Suprapubic skin (tissue), 4 donors: ENCODE measurements at regions not wholly inside any gene's neighbourhood (a gene's known extent, or its start where the extent isn't known, plus 50 kb on each side); places are given as distances from the start of the nearest gene placed in this dataset.

ENCODE experiments used
- DNase-seq, 2 donors: peaks; one replicate each; pipeline ENCODE4 v3.0.0-alpha.2; 2019; ENCODE audit warnings: low spot score in 2 of 2
- H3K27ac ChIP-seq: fragments of 200-600 bp; sonication (generic); one replicate; pipeline ENCODE4 v1.5.1; 2019
- H3K27me3 ChIP-seq: fragments of 200-600 bp; sonication (generic); one replicate; pipeline ENCODE4 v1.5.1; 2019
- H3K36me3 ChIP-seq: fragments of 200-600 bp; sonication (generic); one replicate; pipeline ENCODE4 v1.5.1; 2019
- H3K4me1 ChIP-seq: fragments of 200-600 bp; sonication (generic); one replicate; pipeline ENCODE4 v1.5.1; 2019
- H3K4me3 ChIP-seq: fragments of 200-600 bp; sonication (generic); one replicate; pipeline ENCODE4 v1.5.1; 2019; ENCODE audit warnings: mild to moderate bottlenecking
- H3K9me3 ChIP-seq: fragments of 200-600 bp; sonication (generic); one replicate; pipeline ENCODE4 v1.5.1; 2019
- EP300 ChIP-seq: sonication (generic); formaldehyde crosslinking; IDR thresholded peaks from one replicate; pipeline ENCODE4 v1.6.1; 2017; ENCODE audit warnings: antibody characterized with exemption
- POLR2A ChIP-seq, 2 donors: fragments of 450-650 bp; IDR thresholded peaks; one replicate each; pipeline ENCODE4 v1.6.1; 2017; ENCODE audit warnings: antibody characterized with exemption in 2 of 2, mild to moderate bottlenecking in 2 of 2, moderate library complexity in 2 of 2
- POLR2AphosphoS5 ChIP-seq, 3 donors: sonication (generic); formaldehyde crosslinking; IDR thresholded peaks; one replicate each; pipeline ENCODE4 v1.6.1; 2017; ENCODE audit warnings: antibody characterized with exemption in 3 of 3
- WGBS: methylation state at CpG from one replicate; pipeline ENCODE4 v1.1.5; 2018; 5-methylcytosine and 5-hydroxymethylcytosine counted together
- TF ChIP-seq, protein P1 (sequence below), 2 donors: fragments of 200-600 bp in 1 of 2; fragments of 450-650 bp in 1 of 2; sonication (generic) in 1 of 2; IDR thresholded peaks; one replicate each; pipeline ENCODE4 v1.5.1; 2016 to 2019; ENCODE audit warnings: antibody characterized with exemption in 2 of 2, mild to moderate bottlenecking in 1 of 2, moderate library complexity in 1 of 2

DNA sequence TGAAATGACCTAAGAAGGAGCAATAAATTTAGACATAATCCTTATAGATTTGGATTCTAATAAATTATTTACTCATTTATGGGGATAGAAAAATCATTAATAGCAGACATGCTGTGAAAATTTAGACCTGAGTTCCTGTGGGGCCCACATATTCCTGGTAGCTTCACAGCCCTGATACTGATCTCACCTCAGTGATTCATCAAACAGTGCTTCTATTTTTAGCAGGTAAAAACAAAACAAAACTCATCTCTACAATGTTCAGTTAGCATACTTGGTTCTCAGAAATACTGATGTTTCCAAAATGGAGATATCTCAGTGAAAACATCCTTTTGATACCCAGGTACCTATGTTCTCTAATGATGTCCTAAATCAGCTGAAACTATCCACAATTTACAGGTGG lies 841.1 kb upstream of the SORCS1 start:
- TF ChIP-seq EP300 (no peak), POLR2AphosphoS5 (IDR thresholded peaks at IDR 0.05) (no peak), POLR2A (IDR thresholded peaks at IDR 0.05) (no peak)
- TF ChIP-seq, protein P1, sequence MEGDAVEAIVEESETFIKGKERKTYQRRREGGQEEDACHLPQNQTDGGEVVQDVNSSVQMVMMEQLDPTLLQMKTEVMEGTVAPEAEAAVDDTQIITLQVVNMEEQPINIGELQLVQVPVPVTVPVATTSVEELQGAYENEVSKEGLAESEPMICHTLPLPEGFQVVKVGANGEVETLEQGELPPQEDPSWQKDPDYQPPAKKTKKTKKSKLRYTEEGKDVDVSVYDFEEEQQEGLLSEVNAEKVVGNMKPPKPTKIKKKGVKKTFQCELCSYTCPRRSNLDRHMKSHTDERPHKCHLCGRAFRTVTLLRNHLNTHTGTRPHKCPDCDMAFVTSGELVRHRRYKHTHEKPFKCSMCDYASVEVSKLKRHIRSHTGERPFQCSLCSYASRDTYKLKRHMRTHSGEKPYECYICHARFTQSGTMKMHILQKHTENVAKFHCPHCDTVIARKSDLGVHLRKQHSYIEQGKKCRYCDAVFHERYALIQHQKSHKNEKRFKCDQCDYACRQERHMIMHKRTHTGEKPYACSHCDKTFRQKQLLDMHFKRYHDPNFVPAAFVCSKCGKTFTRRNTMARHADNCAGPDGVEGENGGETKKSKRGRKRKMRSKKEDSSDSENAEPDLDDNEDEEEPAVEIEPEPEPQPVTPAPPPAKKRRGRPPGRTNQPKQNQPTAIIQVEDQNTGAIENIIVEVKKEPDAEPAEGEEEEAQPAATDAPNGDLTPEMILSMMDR (IDR thresholded peaks at IDR 0.05) = no peak

DNA sequence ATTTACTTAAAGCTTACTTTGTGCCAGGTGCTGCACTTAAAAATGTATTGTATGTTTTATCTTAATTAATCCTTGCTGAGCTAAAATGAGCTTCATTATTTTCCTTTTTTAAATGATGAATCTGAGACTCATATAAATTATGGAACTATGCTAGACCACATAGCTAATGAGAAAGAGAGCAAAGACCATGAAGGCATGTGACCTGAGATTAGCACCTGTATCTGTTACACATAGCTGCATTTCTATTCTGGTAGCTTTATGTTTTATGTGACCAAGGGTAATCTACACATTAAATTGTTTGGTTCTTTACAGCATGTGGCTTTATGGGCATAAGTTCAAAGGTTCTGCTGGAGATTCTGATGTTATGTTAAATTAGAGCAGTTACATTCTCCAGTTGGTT lies 839.1 kb upstream of the SORCS1 start:
- H3K27me3 ChIP-seq = no peaks in the 10 kb centered on the region
- TF ChIP-seq EP300 (no peak), POLR2A (IDR thresholded peaks at IDR 0.05) (no peak)
- DNase-seq = no peak
- no peaks in the 10 kb centered on the region for H3K4me1 ChIP-seq
- H3K27ac ChIP-seq = no peak overlapping the region
- no peak overlapping the region for H3K4me3 ChIP-seq
- H3K9me3 ChIP-seq = no peaks in the 10 kb centered on the region
- no peaks in the 10 kb centered on the region for H3K36me3 ChIP-seq

More for the DNA sequence above, 841.1 kb upstream of the SORCS1 start:
- Histone ChIP-seq H3K4me1 (no peaks in the 10 kb centered on the region), H3K9me3 (no peaks in the 10 kb centered on the region), H3K27me3 (no peaks in the 10 kb centered on the region), H3K4me3 (no peak overlapping the region), H3K36me3 (no peaks in the 10 kb centered on the region), H3K27ac (no peak overlapping the region)
- no peak for DNase-seq

DNA sequence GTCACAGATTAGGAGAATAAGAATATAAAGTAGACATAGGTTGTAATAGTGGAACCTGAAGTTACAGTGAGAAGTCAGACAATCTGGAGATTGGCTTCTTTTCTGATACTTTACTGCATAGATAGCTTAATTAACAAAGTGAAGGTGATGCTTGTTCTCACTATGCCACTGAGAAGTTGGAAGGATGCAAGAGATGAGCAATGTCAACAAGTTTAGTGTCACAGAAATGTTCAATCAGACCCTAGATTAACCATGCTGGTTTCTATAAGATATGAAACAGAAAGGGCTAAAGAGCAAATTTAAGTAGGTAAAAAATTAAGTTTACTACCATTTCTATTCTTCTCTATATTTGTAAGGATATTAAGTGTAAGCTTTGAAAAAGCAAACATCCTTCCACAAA lies 838.6 kb upstream of the SORCS1 start:
- DNase-seq = no peak
- Histone ChIP-seq H3K4me3 (no peak overlapping the region), H3K27ac (no peak overlapping the region), H3K27me3 (no peaks in the 10 kb centered on the region), H3K4me1 (no peaks in the 10 kb centered on the region), H3K9me3 (no peaks in the 10 kb centered on the region), H3K36me3 (no peaks in the 10 kb centered on the region)
- TF ChIP-seq, protein P1 (IDR thresholded peaks at IDR 0.05) = no peak
- TF ChIP-seq POLR2AphosphoS5 (IDR thresholded peaks at IDR 0.05) (no peak), EP300 (no peak), POLR2A (IDR thresholded peaks at IDR 0.05) (no peak)

DNA sequence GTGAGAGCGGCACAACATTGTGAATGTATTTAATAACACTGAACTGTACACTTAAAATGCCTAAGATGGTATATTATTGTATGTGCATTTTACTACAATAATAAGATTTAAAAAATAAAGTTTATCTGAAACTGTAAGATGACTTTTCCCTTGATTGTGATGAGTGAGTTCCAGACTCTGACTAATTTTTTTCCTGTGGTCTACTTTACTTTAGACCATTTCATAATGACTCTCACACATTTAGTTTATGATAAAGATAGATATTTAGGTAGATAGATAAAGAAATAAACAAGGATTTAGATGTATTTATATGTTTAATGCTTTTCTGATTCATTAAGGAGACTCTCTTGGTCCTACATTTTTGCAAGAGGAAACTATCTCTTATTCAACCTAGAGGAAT lies 835.9 kb upstream of the SORCS1 start:
- Histone ChIP-seq H3K4me1 (no peaks in the 10 kb centered on the region), H3K9me3 (no peaks in the 10 kb centered on the region), H3K4me3 (no peak overlapping the region), H3K27ac (no peak overlapping the region), H3K36me3 (no peaks in the 10 kb centered on the region), H3K27me3 (no peaks in the 10 kb centered on the region)
- 90% methylated on average over 1 of the region's 1 CpG for whole genome bisulfite sequencing
- DNase-seq = no peak
- TF ChIP-seq, protein P1 (IDR thresholded peaks at IDR 0.05) = no peak
- no peak for TF ChIP-seq POLR2A (IDR thresholded peaks at IDR 0.05)
- TF ChIP-seq EP300 = no peak
- no peak for TF ChIP-seq POLR2AphosphoS5 (IDR thresholded peaks at IDR 0.05)

DNA sequence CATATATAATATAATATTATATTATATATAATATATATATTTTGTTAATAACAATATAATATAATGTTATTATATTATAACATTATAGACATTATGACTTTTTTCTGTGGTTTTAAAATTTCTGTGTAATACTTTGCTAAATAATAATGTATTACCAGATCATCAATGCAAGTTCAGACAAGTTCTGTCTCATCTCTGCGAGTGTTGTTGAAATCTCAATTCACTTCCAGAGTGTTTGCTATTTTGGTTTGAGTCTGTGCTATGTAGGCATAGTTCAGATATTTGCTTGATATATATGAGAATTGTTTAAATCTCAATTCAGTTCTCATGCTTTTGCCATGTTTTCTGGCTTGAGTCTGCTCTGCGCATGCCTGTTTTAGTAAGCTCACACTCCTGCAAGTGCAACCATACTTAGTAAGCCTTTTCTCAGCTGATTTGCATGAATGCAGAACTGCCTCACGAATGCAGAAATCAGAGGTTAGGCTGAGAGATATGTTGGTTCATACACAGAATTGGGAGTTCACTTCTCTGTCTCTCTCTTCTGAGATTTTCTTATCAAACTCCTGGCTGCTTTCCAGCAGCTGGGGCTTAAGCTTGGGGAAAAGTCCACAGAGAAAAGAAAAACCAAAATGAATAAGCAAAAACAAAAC lies 830.2 kb upstream of the SORCS1 start:
- Histone ChIP-seq H3K4me3 (no peak overlapping the region), H3K27ac (no peak overlapping the region), H3K36me3 (no peaks in the 10 kb centered on the region), H3K4me1 (no peaks in the 10 kb centered on the region), H3K9me3 (no peaks in the 10 kb centered on the region), H3K27me3 (no peaks in the 10 kb centered on the region)
- WGBS = 62% methylated on average over 3 of the region's 3 CpGs
- DNase-seq = no peak
- TF ChIP-seq POLR2AphosphoS5 (IDR thresholded peaks at IDR 0.05) = no peak
- TF ChIP-seq, protein P1 (IDR thresholded peaks at IDR 0.05) = no peak
- no peak for TF ChIP-seq EP300
- TF ChIP-seq POLR2A (IDR thresholded peaks at IDR 0.05) = no peak

DNA sequence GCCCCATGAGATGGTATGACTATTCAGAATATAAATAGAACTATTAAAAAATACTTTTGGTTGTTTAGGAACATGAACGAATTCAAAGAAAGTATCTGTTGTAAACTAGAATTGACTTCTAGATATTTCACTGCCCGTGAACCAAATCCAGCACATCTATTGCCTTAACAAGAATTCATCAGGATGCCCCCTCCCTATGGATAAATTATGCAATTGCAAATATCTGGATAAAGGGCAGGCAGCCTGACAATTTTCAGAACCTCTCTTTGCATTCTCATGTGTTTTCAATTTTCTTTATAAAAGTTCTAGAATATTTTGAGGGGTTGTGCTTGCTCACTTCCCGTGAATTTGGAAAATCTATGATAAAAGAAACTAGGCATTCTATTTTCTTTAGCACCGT lies 822.1 kb upstream of the SORCS1 start:
- Histone ChIP-seq H3K4me3 (no peak overlapping the region), H3K4me1 (no peaks in the 10 kb centered on the region), H3K27ac (no peak overlapping the region), H3K36me3 (no peaks in the 10 kb centered on the region), H3K27me3 (no peaks in the 10 kb centered on the region), H3K9me3 (no peaks in the 10 kb centered on the region)
- DNase-seq = no peak
- WGBS = 60% methylated on average over 4 of the region's 4 CpGs
- no peak for TF ChIP-seq POLR2A (IDR thresholded peaks at IDR 0.05)
- TF ChIP-seq EP300 = no peak
- no peak for TF ChIP-seq POLR2AphosphoS5 (IDR thresholded peaks at IDR 0.05)
- TF ChIP-seq, protein P1 (IDR thresholded peaks at IDR 0.05) = no peak
